ENCODE measurements at regions not wholly inside any gene's neighbourhood (a gene's known extent, or its start where the extent isn't known, plus 50 kb on each side); places are given as distances from the start of the nearest gene placed in this dataset.

- TF ChIP-seq CTCF (IDR thresholded peaks at IDR 0.05) (no peak), POLR2A (IDR thresholded peaks at IDR 0.05) (no peak)
These were observed 308.0 kb upstream of the LMO3 start for GRCh38 chr12:16913832-16914490.

Data from right lobe of liver (tissue), 4 donors.